ENCODE measurements at regions not wholly inside any gene's neighbourhood (a gene's known extent, or its start where the extent isn't known, plus 50 kb on each side); places are given as distances from the start of the nearest gene placed in this dataset.

DNA sequence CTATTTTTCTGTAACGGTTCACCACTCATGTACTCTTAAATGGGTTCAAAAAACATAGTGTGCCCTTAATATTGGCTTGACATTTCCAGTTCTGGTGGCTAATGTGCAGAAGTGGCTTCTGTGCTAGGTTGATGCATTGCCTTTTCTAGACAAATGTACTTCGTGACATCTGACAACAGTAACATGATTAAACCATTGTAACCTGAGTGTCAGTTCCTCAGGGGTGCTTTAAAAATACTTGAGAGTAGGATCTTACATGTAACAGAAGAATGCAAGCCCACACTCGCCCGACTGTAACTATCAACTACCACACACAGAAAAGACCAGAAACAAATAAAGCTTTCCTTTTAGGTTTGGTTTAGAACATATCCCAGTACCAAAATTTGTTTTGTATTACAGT, 393.4 kb upstream of the NFE2L3 start:
- no peaks in the 10 kb centered on the region for H3K4me1 Mint-ChIP-seq (ENCODE audit: low read depth)

DNA sequence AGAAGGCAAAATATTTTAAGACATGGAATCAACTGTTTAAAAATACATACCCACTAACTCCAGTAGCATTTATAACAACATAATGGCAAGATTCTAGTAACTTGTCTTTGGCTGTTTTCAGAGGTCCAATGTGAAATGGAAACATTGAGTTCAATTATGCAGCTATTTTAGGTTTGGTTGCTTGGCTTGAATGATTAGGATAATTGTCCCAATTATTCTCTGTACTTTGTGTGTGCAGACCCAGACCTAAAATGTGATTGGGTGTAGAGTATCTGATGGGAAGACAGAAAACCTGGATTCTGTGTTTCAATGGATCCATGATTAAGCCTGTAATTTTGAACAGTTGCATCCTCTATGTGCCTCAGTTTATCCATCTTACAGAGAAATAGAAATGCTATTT, 392.7 kb upstream of the NFE2L3 start:
- H3K4me1 ChIP-seq (ENCODE audit: insufficient read depth, low read length): no peaks in the 10 kb centered on the region
- H3K27me3 Mint-ChIP-seq: peaks cover 23% of the 10 kb centered on the region
- H3K27ac ChIP-seq (ENCODE audit: low read depth in 1 of 2, low read length in 2 of 2): no peak overlapping the region
- ChIA-PET POLR2A (no interaction called here), CTCF (interaction anchor here (0.6 to 1.2 kb wide), 2 partner anchors 15 to 1592 kb away, joined by 3 read pairs; no protein-coding TSS in a partner anchor)
- H3K4me3 ChIP-seq (ENCODE audit: low read length): no peak overlapping the region
- H3K27me3 ChIP-seq (ENCODE audit: control insufficient read depth in 1 of 2, insufficient read depth in 2 of 2, low read length in 2 of 2): no peaks in the 10 kb centered on the region
- intact Hi-C loops (cut with DNase I, micrococcal nuclease): no loop called here
- no peak overlapping the region for H3K27ac Mint-ChIP-seq
- TF ChIP-seq, protein P1, sequence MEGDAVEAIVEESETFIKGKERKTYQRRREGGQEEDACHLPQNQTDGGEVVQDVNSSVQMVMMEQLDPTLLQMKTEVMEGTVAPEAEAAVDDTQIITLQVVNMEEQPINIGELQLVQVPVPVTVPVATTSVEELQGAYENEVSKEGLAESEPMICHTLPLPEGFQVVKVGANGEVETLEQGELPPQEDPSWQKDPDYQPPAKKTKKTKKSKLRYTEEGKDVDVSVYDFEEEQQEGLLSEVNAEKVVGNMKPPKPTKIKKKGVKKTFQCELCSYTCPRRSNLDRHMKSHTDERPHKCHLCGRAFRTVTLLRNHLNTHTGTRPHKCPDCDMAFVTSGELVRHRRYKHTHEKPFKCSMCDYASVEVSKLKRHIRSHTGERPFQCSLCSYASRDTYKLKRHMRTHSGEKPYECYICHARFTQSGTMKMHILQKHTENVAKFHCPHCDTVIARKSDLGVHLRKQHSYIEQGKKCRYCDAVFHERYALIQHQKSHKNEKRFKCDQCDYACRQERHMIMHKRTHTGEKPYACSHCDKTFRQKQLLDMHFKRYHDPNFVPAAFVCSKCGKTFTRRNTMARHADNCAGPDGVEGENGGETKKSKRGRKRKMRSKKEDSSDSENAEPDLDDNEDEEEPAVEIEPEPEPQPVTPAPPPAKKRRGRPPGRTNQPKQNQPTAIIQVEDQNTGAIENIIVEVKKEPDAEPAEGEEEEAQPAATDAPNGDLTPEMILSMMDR (IDR thresholded peaks at IDR 0.05): no peak
- no peaks in the 10 kb centered on the region for H3K9me3 ChIP-seq (ENCODE audit: control insufficient read depth in 1 of 2, insufficient read depth in 1 of 2, low read length in 2 of 2)
- ATAC-seq (ENCODE audit: poor library complexity): no peak
- no peak for DNase-seq
- no peaks in the 10 kb centered on the region for H3K4me1 Mint-ChIP-seq (ENCODE audit: low read depth)
- H3K4me3 Mint-ChIP-seq: no peak overlapping the region
- no peaks in the 10 kb centered on the region for H3K9me3 Mint-ChIP-seq
- no peaks in the 10 kb centered on the region for H3K36me3 Mint-ChIP-seq (ENCODE audit: low read depth)
- no peaks in the 10 kb centered on the region for H3K36me3 ChIP-seq (ENCODE audit: insufficient read depth, low read length)

More for the DNA sequence above, 393.4 kb upstream of the NFE2L3 start:
- CTCF ChIA-PET: interaction anchor here (1.2 kb wide), 1 partner anchor 16 kb away, joined by 3 read pairs; no protein-coding TSS in a partner anchor
- no peak for ATAC-seq (ENCODE audit: poor library complexity)
- H3K27ac ChIP-seq (ENCODE audit: low read depth in 1 of 2, low read length in 2 of 2): no peak overlapping the region
- Mint-ChIP-seq H3K27me3 (peaks cover 22% of the 10 kb centered on the region), H3K9me3 (no peaks in the 10 kb centered on the region), H3K4me3 (no peak overlapping the region), H3K27ac (no peak overlapping the region), H3K36me3 (ENCODE audit: low read depth) (no peaks in the 10 kb centered on the region)
- H3K27me3 ChIP-seq (ENCODE audit: control insufficient read depth in 1 of 2, insufficient read depth in 2 of 2, low read length in 2 of 2): no peaks in the 10 kb centered on the region
- no peak for DNase-seq
- no peak overlapping the region for H3K4me3 ChIP-seq (ENCODE audit: low read length)
- intact Hi-C loops (cut with DNase I, micrococcal nuclease): no loop called here
- TF ChIP-seq, protein P1 (IDR thresholded peaks at IDR 0.05): no peak
- no peaks in the 10 kb centered on the region for H3K4me1 ChIP-seq (ENCODE audit: insufficient read depth, low read length)
- POLR2A ChIA-PET: no interaction called here
- H3K9me3 ChIP-seq (ENCODE audit: control insufficient read depth in 1 of 2, insufficient read depth in 1 of 2, low read length in 2 of 2): no peaks in the 10 kb centered on the region
- no peaks in the 10 kb centered on the region for H3K36me3 ChIP-seq (ENCODE audit: insufficient read depth, low read length)

DNA sequence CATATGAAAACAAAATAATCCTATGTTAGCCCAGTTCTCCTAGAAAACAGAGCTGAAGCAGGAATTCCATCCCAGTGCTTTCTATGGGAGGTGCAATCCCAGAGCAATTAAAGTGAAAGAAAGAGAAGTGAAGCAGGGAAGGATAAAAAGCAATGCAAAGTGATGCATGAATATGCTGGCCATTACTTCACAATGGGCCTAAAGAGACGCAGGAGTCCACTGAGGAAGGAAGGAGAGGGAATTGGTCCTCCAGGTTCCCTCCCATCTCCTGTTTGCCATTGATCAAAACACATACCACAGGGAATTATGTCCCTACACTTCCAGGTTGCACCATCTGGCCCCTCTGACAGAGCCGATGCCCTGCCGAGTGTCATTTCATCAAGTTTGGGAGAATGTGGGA, 392.2 kb upstream of the NFE2L3 start:
- Mint-ChIP-seq H3K27me3 (peaks cover 18% of the 10 kb centered on the region), H3K4me3 (no peak overlapping the region), H3K36me3 (ENCODE audit: low read depth) (no peaks in the 10 kb centered on the region), H3K27ac (no peak overlapping the region), H3K4me1 (ENCODE audit: low read depth) (no peaks in the 10 kb centered on the region), H3K9me3 (no peaks in the 10 kb centered on the region)
- intact Hi-C loops (cut with DNase I, micrococcal nuclease): no loop called here
- Histone ChIP-seq H3K9me3 (ENCODE audit: control insufficient read depth in 1 of 2, insufficient read depth in 1 of 2, low read length in 2 of 2) (no peaks in the 10 kb centered on the region), H3K4me3 (ENCODE audit: low read length) (no peak overlapping the region), H3K36me3 (ENCODE audit: insufficient read depth, low read length) (no peaks in the 10 kb centered on the region), H3K27ac (ENCODE audit: low read depth in 1 of 2, low read length in 2 of 2) (no peak overlapping the region), H3K4me1 (ENCODE audit: insufficient read depth, low read length) (no peaks in the 10 kb centered on the region), H3K27me3 (ENCODE audit: control insufficient read depth in 1 of 2, insufficient read depth in 2 of 2, low read length in 2 of 2) (no peaks in the 10 kb centered on the region)
- no peak for DNase-seq
- no peak for ATAC-seq (ENCODE audit: poor library complexity)
- CTCF ChIA-PET: interaction anchor here (0.6 kb wide), 1 partner anchor 1593 kb away, joined by 3 read pairs; no protein-coding TSS in a partner anchor
- TF ChIP-seq, protein P1 (IDR thresholded peaks at IDR 0.05): no peak
- POLR2A ChIA-PET: no interaction called here
